Fibroblast of pulmonary artery (primary cell): ENCODE measurements at regions not wholly inside any gene's neighbourhood (a gene's known extent, or its start where the extent isn't known, plus 50 kb on each side); places are given as distances from the start of the nearest gene placed in this dataset.

ENCODE experiments used
- DNase-seq: peaks from one replicate; pipeline ENCODE4 v3.0.0-alpha.2; 2010; ENCODE audit warnings: low read depth
- H3K4me3 ChIP-seq: replicated peaks from 2 replicates; pipeline ENCODE4 v1.5.1; 2011; ENCODE audit warnings: low read depth, mild to moderate bottlenecking, control low read depth, low read length, moderate library complexity
- TF ChIP-seq, protein P1 (sequence below): IDR thresholded peaks from 2 replicates; pipeline ENCODE4 v1.5.1; 2011; ENCODE audit warnings: mild to moderate bottlenecking, control low read depth, low read length, inconsistent platforms; ENCODE audit errors: missing control alignments

DNA sequence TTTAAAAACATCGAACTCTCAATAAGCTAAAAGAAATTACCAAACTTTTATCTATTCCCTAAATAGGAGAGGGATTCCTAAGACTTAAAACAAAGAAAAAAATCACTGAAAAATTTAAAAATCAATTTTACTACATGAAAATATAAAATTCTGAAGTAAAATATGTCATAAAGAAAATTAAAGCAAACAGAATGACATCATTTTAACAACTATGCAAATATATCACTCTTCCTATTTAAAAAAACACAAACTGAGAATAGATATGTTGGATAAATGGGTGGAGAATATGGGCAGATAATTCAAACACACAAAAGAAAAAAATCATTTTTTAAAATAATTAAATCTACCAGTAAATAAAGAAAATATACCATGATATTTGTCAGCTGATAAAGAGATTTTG, 510.0 kb downstream of the BCL11B start:
- TF ChIP-seq, protein P1, sequence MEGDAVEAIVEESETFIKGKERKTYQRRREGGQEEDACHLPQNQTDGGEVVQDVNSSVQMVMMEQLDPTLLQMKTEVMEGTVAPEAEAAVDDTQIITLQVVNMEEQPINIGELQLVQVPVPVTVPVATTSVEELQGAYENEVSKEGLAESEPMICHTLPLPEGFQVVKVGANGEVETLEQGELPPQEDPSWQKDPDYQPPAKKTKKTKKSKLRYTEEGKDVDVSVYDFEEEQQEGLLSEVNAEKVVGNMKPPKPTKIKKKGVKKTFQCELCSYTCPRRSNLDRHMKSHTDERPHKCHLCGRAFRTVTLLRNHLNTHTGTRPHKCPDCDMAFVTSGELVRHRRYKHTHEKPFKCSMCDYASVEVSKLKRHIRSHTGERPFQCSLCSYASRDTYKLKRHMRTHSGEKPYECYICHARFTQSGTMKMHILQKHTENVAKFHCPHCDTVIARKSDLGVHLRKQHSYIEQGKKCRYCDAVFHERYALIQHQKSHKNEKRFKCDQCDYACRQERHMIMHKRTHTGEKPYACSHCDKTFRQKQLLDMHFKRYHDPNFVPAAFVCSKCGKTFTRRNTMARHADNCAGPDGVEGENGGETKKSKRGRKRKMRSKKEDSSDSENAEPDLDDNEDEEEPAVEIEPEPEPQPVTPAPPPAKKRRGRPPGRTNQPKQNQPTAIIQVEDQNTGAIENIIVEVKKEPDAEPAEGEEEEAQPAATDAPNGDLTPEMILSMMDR, result no peak
- no peak for DNase-seq
- H3K4me3 ChIP-seq, result no peak overlapping the region

DNA sequence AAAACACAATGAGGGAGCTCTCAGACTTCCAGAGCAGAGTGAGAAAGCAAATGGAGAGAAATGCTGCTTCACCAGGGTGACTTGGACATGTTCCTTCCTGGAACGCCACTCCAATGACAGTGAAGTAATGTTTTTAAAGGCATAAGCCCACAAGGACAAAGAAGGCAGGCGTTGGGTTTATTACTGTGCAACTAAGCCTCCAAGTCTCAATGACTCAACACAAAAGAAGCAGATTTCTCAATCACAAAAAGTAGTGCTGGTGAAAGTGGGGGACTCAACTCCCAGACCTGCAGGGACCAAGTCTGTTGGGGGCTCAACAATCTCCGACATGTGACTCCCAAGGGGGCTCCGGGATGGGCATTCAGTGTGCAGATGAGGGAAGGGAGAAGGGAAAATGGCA, 505.2 kb downstream of the BCL11B start:
- DNase-seq, result no peak
- TF ChIP-seq, protein P1, result no peak
- no peak overlapping the region for H3K4me3 ChIP-seq

DNA sequence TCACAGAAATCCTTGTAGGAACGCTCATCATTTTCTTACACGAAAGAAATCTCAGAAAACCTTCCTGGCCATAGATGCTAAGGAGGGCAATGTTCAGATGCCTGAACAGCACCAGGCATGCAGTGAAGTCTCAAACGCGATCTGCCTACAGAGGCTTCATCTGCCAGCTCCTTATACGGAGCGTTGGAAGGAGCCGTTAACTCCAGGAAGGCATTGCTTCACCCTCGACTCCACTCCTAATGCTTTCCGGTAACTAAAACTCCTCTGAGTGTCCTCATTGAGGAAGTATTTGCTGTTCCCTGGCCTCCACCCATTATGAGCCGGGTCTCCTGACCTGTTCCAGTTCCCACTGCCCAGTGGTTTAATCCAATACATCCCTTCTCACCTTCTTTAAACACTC, 502.7 kb downstream of the BCL11B start:
- DNase-seq, result no peak
- TF ChIP-seq, protein P1, result no peak
- no peak overlapping the region for H3K4me3 ChIP-seq

DNA sequence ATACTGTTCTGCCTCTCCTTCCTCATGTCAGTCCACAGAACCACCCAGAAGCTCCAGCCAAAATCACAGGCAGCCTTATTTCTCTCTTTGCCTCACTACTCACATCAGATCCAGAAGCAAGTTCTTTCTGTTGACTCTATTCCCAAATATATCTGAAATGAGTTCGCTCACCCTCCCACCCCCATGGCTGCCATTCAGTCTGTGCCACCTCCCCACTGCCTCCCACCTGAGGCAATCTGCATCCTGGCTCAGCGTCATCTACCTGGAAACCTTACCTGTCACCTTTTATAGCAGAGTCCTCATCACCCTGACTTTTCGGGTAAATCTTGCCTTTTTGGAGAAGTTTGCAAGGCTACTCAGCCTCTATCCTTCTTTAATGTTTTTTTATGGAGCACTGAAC, 501.8 kb downstream of the BCL11B start:
- H3K4me3 ChIP-seq, result no peak overlapping the region
- DNase-seq, result no peak
- TF ChIP-seq, protein P1, result no peak

DNA sequence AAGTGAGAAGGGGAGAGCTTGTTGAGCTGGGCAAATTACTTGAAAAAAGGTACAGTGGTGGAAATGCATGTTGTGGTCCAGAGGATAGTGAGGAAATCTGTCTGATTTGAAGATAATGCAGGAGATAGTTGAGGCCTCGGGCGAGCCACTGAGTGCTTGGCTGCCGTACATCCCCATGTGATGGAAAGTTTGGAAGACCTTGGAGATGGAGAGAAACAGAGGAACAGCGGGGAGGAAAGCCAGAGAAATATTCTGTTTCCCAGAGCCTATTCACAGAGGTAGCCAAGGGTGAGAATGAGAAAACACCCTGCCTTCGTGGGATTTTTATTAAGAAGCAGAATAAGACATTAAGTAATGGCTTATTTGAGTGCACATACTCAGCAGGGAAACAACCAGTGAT, 498.2 kb downstream of the BCL11B start:
- TF ChIP-seq, protein P1, result no peak
- no peak overlapping the region for H3K4me3 ChIP-seq
- DNase-seq, result no peak

DNA sequence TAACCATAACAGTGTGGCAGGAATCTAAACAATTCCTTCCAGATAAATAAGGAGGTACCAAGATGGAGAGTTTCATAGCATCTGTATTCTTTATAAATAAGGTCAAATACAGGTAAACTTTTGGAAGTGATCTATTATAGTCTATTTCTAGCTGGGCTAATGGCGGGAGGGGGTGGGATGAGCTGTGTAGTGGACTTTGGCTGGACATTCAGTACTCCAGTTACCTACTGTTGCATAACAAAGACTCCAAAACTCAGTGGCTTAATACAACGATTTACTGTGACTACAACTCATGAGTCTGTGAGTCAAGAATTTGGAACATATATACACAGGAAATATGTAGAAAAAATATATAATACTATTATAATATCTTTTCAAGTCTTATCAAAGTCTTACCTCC, 496.1 kb downstream of the BCL11B start:
- no peak for DNase-seq
- no peak overlapping the region for H3K4me3 ChIP-seq
- TF ChIP-seq, protein P1, result no peak

DNA sequence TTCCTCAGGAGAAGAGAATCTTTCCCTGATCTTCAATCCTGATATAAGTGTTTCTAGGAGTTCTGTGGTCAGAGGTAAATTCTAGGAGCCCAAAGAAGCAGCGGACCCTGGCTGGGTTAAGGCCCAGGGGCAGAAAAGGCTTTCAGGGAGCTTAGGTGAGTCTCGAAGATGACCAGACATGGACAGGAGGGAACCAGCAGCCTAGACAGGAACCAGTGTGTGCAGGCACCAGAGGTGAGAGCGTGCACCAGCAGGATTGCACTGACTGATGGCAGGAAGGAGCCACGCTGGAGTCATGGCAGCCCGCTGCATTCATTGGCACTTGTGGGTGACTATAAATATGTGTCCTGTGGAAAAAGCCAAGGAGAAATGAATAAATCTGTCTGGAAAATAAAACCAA, 489.9 kb downstream of the BCL11B start:
- H3K4me3 ChIP-seq, result no peak overlapping the region
- DNase-seq, result no peak
- TF ChIP-seq, protein P1, result no peak
